ENCODE measurements at regions not wholly inside any gene's neighbourhood (a gene's known extent, or its start where the extent isn't known, plus 50 kb on each side); places are given as distances from the start of the nearest gene placed in this dataset.

- no peaks in the 10 kb centered on the region for H3K27me3 ChIP-seq
- no peak for TF ChIP-seq CTCF (IDR thresholded peaks at IDR 0.05; ENCODE audit: low read depth, low read length)
- H3K4me1 ChIP-seq = no peaks in the 10 kb centered on the region
- no peak overlapping the region for H3K4me3 ChIP-seq (ENCODE audit: low read depth, low read length)
- no peaks in the 10 kb centered on the region for H3K36me3 ChIP-seq
- DNase-seq = no peak
- no peaks in the 10 kb centered on the region; the same call in 1 of the 2 replicates for H3K9me3 ChIP-seq
These were observed 2208.1 kb upstream of the WWC1 start for GRCh38 chr5:166083183-166083959.

GRCh38 chr5:166086568-166086967 lies 2204.9 kb upstream of the WWC1 start:
- no peaks in the 10 kb centered on the region for H3K36me3 ChIP-seq
- no peaks in the 10 kb centered on the region; the same call in 1 of the 2 replicates for H3K9me3 ChIP-seq
- no peak overlapping the region for H3K4me3 ChIP-seq (ENCODE audit: low read depth, low read length)
- no peaks in the 10 kb centered on the region for H3K27me3 ChIP-seq
- DNase-seq = no peak
- TF ChIP-seq CTCF (IDR thresholded peaks at IDR 0.05; ENCODE audit: low read depth, low read length) = no peak
- H3K4me1 ChIP-seq = no peaks in the 10 kb centered on the region

GRCh38 chr5:166088389-166089039 lies 2202.9 kb upstream of the WWC1 start:
- no peak for TF ChIP-seq CTCF (IDR thresholded peaks at IDR 0.05; ENCODE audit: low read depth, low read length)
- Histone ChIP-seq H3K4me1 (no peaks in the 10 kb centered on the region), H3K9me3 (no peaks in the 10 kb centered on the region), H3K4me3 (ENCODE audit: low read depth, low read length) (no peak overlapping the region), H3K27me3 (no peaks in the 10 kb centered on the region), H3K36me3 (no peaks in the 10 kb centered on the region)
- no peak for DNase-seq

GRCh38 chr5:166091931-166092330 lies 2199.5 kb upstream of the WWC1 start:
- no peak overlapping the region for H3K4me3 ChIP-seq (ENCODE audit: low read depth, low read length)
- H3K36me3 ChIP-seq = no peaks in the 10 kb centered on the region
- no peaks in the 10 kb centered on the region for H3K27me3 ChIP-seq
- H3K9me3 ChIP-seq = no peaks in the 10 kb centered on the region
- no peak for DNase-seq
- H3K4me1 ChIP-seq = no peaks in the 10 kb centered on the region
- no peak for TF ChIP-seq CTCF (IDR thresholded peaks at IDR 0.05; ENCODE audit: low read depth, low read length)

- TF ChIP-seq CTCF (IDR thresholded peaks at IDR 0.05; ENCODE audit: low read depth, low read length) = no peak
- Histone ChIP-seq H3K4me3 (ENCODE audit: low read depth, low read length) (no peak overlapping the region), H3K27me3 (no peaks in the 10 kb centered on the region), H3K4me1 (no peaks in the 10 kb centered on the region), H3K9me3 (no peaks in the 10 kb centered on the region), H3K36me3 (no peaks in the 10 kb centered on the region)
- DNase-seq = no peak
These were observed 2198.1 kb upstream of the WWC1 start for GRCh38 chr5:166093312-166093711.

- Histone ChIP-seq H3K4me3 (ENCODE audit: low read depth, low read length) (no peak overlapping the region), H3K9me3 (no peaks in the 10 kb centered on the region), H3K4me1 (no peaks in the 10 kb centered on the region), H3K27me3 (no peaks in the 10 kb centered on the region), H3K36me3 (no peaks in the 10 kb centered on the region)
- TF ChIP-seq CTCF (IDR thresholded peaks at IDR 0.05; ENCODE audit: low read depth, low read length) = no peak
- DNase-seq = no peak
These were observed 2188.5 kb upstream of the WWC1 start for GRCh38 chr5:166102947-166103346.

All from BE2C (cell line).